ENCODE measurements at regions not wholly inside any gene's neighbourhood (a gene's known extent, or its start where the extent isn't known, plus 50 kb on each side); places are given as distances from the start of the nearest gene placed in this dataset.

- peak; percentile 15 for DNase-seq (ENCODE audit: low read depth)
- H3K4me3 ChIP-seq (ENCODE audit: low read depth, low read length): no peak overlapping the region
- no peak for TF ChIP-seq CTCF (conservative IDR thresholded peaks at IDR 0.05; ENCODE audit: low read depth, low read length)
These were observed 75.6 kb upstream of the RTL1 start for GRCh38 chr14:100979079-100979478.

- TF ChIP-seq CTCF (conservative IDR thresholded peaks at IDR 0.05; ENCODE audit: low read depth, low read length): no peak
- peak; percentile 74 for DNase-seq (ENCODE audit: low read depth)
These were observed 76.3 kb upstream of the RTL1 start for GRCh38 chr14:100979780-100980179.

GRCh38 chr14:100980823-100981222, 77.3 kb upstream of the RTL1 start:
- no peak for TF ChIP-seq CTCF (conservative IDR thresholded peaks at IDR 0.05; ENCODE audit: low read depth, low read length)
- DNase-seq (ENCODE audit: low read depth): no peak
- H3K4me3 ChIP-seq (ENCODE audit: low read depth, low read length): no peak overlapping the region

More at GRCh38 chr14:100979780-100980179, 76.3 kb upstream of the RTL1 start:
- no peak overlapping the region for H3K4me3 ChIP-seq (ENCODE audit: low read depth, low read length)

- DNase-seq (ENCODE audit: low read depth): no peak
- no peak for TF ChIP-seq CTCF (conservative IDR thresholded peaks at IDR 0.05; ENCODE audit: low read depth, low read length)
- no peak overlapping the region for H3K4me3 ChIP-seq (ENCODE audit: low read depth, low read length)
These were observed 78.3 kb upstream of the RTL1 start for GRCh38 chr14:100981809-100982208.

- no peak for TF ChIP-seq CTCF (conservative IDR thresholded peaks at IDR 0.05; ENCODE audit: low read depth, low read length)
- no peak overlapping the region for H3K4me3 ChIP-seq (ENCODE audit: low read depth, low read length)
- no peak for DNase-seq (ENCODE audit: low read depth)
These were observed 78.8 kb upstream of the RTL1 start for GRCh38 chr14:100982353-100982752.

- H3K4me3 ChIP-seq (ENCODE audit: low read depth, low read length): no peak overlapping the region
- TF ChIP-seq CTCF (conservative IDR thresholded peaks at IDR 0.05; ENCODE audit: low read depth, low read length): no peak
- DNase-seq (ENCODE audit: low read depth): no peak
These were observed 79.2 kb upstream of the RTL1 start for GRCh38 chr14:100982762-100983161.

- DNase-seq (ENCODE audit: low read depth): no peak
- no peak overlapping the region for H3K4me3 ChIP-seq (ENCODE audit: low read depth, low read length)
- no peak for TF ChIP-seq CTCF (conservative IDR thresholded peaks at IDR 0.05; ENCODE audit: low read depth, low read length)
These were observed 80.2 kb upstream of the RTL1 start for GRCh38 chr14:100983710-100984109.

Data from choroid plexus epithelial cell (primary cell).